ENCODE measurements at regions not wholly inside any gene's neighbourhood (a gene's known extent, or its start where the extent isn't known, plus 50 kb on each side); places are given as distances from the start of the nearest gene placed in this dataset.

- Mint-ChIP-seq H3K9me3 (no peaks in the 10 kb centered on the region), H3K4me3 (no peak overlapping the region)
Measured at GRCh38 chr13:30840515-30840914, 65.6 kb upstream of the MEDAG start.

GRCh38 chr13:30841154-30841553 lies 64.9 kb upstream of the MEDAG start:
- no peak for DNase-seq (ENCODE audit: low read depth, low spot score)
- no peak overlapping the region for H3K4me3 Mint-ChIP-seq
- no peak for TF ChIP-seq CTCF (conservative IDR thresholded peaks at IDR 0.05)
- no peaks in the 10 kb centered on the region for H3K9me3 Mint-ChIP-seq
- H3K27ac Mint-ChIP-seq (ENCODE audit: unreplicated experiment) = no peak overlapping the region
- H3K36me3 Mint-ChIP-seq (ENCODE audit: low read depth) = peaks cover 5% of the 10 kb centered on the region
- no peaks in the 10 kb centered on the region for H3K27me3 Mint-ChIP-seq (ENCODE audit: low read depth)
- H3K4me1 Mint-ChIP-seq = peaks cover 8% of the 10 kb centered on the region

More at GRCh38 chr13:30840515-30840914, 65.6 kb upstream of the MEDAG start:
- Mint-ChIP-seq H3K4me1 (peaks cover 7% of the 10 kb centered on the region), H3K36me3 (ENCODE audit: low read depth) (peaks cover 5% of the 10 kb centered on the region), H3K27ac (ENCODE audit: unreplicated experiment) (no peak overlapping the region), H3K27me3 (ENCODE audit: low read depth) (no peaks in the 10 kb centered on the region)
- TF ChIP-seq CTCF (conservative IDR thresholded peaks at IDR 0.05) = no peak
- DNase-seq (ENCODE audit: low read depth, low spot score) = no peak

- Mint-ChIP-seq H3K9me3 (peaks cover 2% of the 10 kb centered on the region), H3K4me3 (no peak overlapping the region), H3K4me1 (peaks cover 12% of the 10 kb centered on the region), H3K27me3 (ENCODE audit: low read depth) (no peaks in the 10 kb centered on the region), H3K27ac (ENCODE audit: unreplicated experiment) (no peak overlapping the region), H3K36me3 (ENCODE audit: low read depth) (no peaks in the 10 kb centered on the region)
- TF ChIP-seq CTCF (conservative IDR thresholded peaks at IDR 0.05) = no peak
- no peak for DNase-seq (ENCODE audit: low read depth, low spot score)
Measured at GRCh38 chr13:30843548-30843947, 62.5 kb upstream of the MEDAG start.

GRCh38 chr13:30844548-30845296 lies 61.3 kb upstream of the MEDAG start:
- Mint-ChIP-seq H3K27ac (ENCODE audit: unreplicated experiment) (no peak overlapping the region), H3K36me3 (ENCODE audit: low read depth) (no peaks in the 10 kb centered on the region), H3K4me3 (no peak overlapping the region), H3K27me3 (ENCODE audit: low read depth) (no peaks in the 10 kb centered on the region), H3K9me3 (peaks cover 4% of the 10 kb centered on the region), H3K4me1 (peaks cover 12% of the 10 kb centered on the region)
- no peak for TF ChIP-seq CTCF (conservative IDR thresholded peaks at IDR 0.05)
- no peak for DNase-seq (ENCODE audit: low read depth, low spot score)

GRCh38 chr13:30845297-30846214 lies 60.5 kb upstream of the MEDAG start:
- no peaks in the 10 kb centered on the region for H3K27me3 Mint-ChIP-seq (ENCODE audit: low read depth)
- H3K4me3 Mint-ChIP-seq = no peak overlapping the region
- no peak for TF ChIP-seq CTCF (conservative IDR thresholded peaks at IDR 0.05)
- H3K9me3 Mint-ChIP-seq = peaks cover 4% of the 10 kb centered on the region
- no peak for DNase-seq (ENCODE audit: low read depth, low spot score)
- H3K4me1 Mint-ChIP-seq = peaks cover 12% of the 10 kb centered on the region
- peak overlapping the region; percentile 37 for H3K27ac Mint-ChIP-seq (ENCODE audit: unreplicated experiment)
- H3K36me3 Mint-ChIP-seq (ENCODE audit: low read depth) = no peaks in the 10 kb centered on the region
